SU-DHL-6 (cell line): ENCODE measurements at regions not wholly inside any gene's neighbourhood (a gene's known extent, or its start where the extent isn't known, plus 50 kb on each side); places are given as distances from the start of the nearest gene placed in this dataset.

ENCODE experiments used
- H2AFZ ChIP-seq: fragments of 200-600 bp; sonication (generic); 2 replicates; pipeline ENCODE4 v1.6.1; 2014; ENCODE audit warnings: low read depth, mild to moderate bottlenecking, moderate library complexity, mixed read lengths, antibody characterized with exemption, low read length; ENCODE audit not compliant: severe bottlenecking
- H3F3A ChIP-seq: fragments of 200-600 bp; shearing (Covaris generic); 2 replicates; pipeline ENCODE4 v1.6.0; 2016; ENCODE audit warnings: antibody characterized with exemption, mild to moderate bottlenecking; ENCODE audit not compliant: insufficient read depth
- H3K27ac ChIP-seq: fragments of 200-600 bp; sonication (generic); 2 replicates; pipeline ENCODE4 v1.5.1; 2016; ENCODE audit warnings: low read depth, mild to moderate bottlenecking, low read length, moderate library complexity, mixed read lengths
- H3K27me3 ChIP-seq: fragments of 200-600 bp; sonication (generic), shearing (Covaris generic); 2 replicates; pipeline ENCODE4 v1.6.0; 2014; ENCODE audit warnings: mild to moderate bottlenecking, low read length
- H3K36me3 ChIP-seq: fragments of 200-600 bp; sonication (generic); 2 replicates; pipeline ENCODE4 v1.6.1; 2014; ENCODE audit warnings: mild to moderate bottlenecking, low read length, mixed read lengths
- H3K4me2 ChIP-seq: fragments of 300-600, 200-600 bp; shearing (Covaris generic), sonication (generic); 2 replicates; pipeline ENCODE4 v1.6.0; 2014; ENCODE audit warnings: low read length, low read depth, mild to moderate bottlenecking; ENCODE audit not compliant: poor library complexity, severe bottlenecking
- H3K4me3 ChIP-seq: fragments of 200-600 bp; sonication (generic); 2 replicates; pipeline ENCODE4 v1.5.1; 2014; ENCODE audit warnings: antibody characterized with exemption, low read length, mild to moderate bottlenecking, mixed read lengths; ENCODE audit not compliant: insufficient read depth, poor library complexity, severe bottlenecking
- H3K79me2 ChIP-seq: fragments of 200-600 bp; sonication (generic); 2 replicates; pipeline ENCODE4 v1.6.1; 2014; ENCODE audit warnings: mild to moderate bottlenecking, low read length, moderate library complexity; ENCODE audit not compliant: insufficient read depth
- H3K9ac ChIP-seq: fragments of 200-600 bp; sonication (generic); 2 replicates; pipeline ENCODE4 v1.7.0; 2014; ENCODE audit warnings: mild to moderate bottlenecking, low read length
- H3K9me2 ChIP-seq: fragments of 200-600 bp; sonication (generic); replicated peaks from 2 replicates; pipeline ENCODE4 v1.6.1; 2014; ENCODE audit warnings: low read length; ENCODE audit not compliant: insufficient read depth
- H3K9me3 ChIP-seq: fragments of 200-600 bp; sonication (generic); 2 replicates; pipeline ENCODE4 v1.6.1; 2014; ENCODE audit warnings: low read length, mixed read lengths; ENCODE audit not compliant: insufficient read depth
- H4K20me1 ChIP-seq: fragments of 200-600 bp; sonication (generic); 2 replicates; pipeline ENCODE4 v1.6.1; 2014; ENCODE audit warnings: low read depth, mild to moderate bottlenecking, antibody characterized with exemption, low read length, moderate library complexity, mixed read lengths
- EZH2phosphoT487 ChIP-seq: fragments of 200-600 bp; sonication (generic), shearing (Covaris generic); conservative IDR thresholded peaks from 2 replicates; pipeline ENCODE4 v1.6.1; 2018; ENCODE audit warnings: mild to moderate bottlenecking, antibody characterized with exemption, low read length, moderate library complexity, mixed read lengths
- TF ChIP-seq, protein P1 (sequence below): fragments of 200-600 bp; sonication (generic); IDR thresholded peaks from one replicate; pipeline ENCODE4 v1.5.1; 2017; ENCODE audit warnings: antibody characterized with exemption, mild to moderate bottlenecking, low read length, moderate library complexity; ENCODE audit not compliant: insufficient read depth, poor library complexity, severe bottlenecking

DNA sequence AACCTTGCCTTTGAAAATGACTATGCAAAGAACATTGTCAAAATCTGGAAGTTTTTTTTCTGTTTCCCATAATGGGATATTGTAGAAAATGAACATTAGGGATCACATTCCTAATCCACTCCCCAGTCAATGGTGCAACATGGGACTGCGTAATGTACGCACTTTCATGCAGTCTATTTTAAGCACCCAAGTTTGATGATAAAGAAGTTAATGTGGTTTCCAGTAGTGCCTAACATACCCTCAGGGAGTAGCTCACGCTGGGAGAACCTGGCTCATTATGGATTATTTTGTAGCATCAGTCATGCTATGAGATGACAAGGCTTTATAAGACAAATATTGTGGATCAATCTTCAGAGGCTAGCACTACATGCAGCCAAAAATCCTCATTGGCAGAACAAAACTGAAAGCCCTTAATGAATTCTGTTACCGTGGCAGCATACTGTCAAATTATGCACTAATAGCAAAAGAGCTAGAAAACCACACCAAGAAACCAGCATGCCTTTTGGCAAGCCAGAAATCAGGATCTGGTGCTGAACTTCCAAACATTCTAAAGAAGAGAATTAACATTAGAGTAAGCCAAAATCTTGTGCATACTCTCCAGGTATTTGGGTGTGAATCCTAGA is 1392.8 kb upstream of the TENM3 start:
- H2AFZ ChIP-seq, result no peak overlapping the region
- no peaks in the 10 kb centered on the region for H3K79me2 ChIP-seq
- no peaks in the 10 kb centered on the region for H3K36me3 ChIP-seq
- H3K4me3 ChIP-seq, result no peak overlapping the region
- no peaks in the 10 kb centered on the region for H3K27me3 ChIP-seq
- no peak overlapping the region for H3K27ac ChIP-seq
- TF ChIP-seq EZH2phosphoT487, result no peak
- TF ChIP-seq, protein P1, sequence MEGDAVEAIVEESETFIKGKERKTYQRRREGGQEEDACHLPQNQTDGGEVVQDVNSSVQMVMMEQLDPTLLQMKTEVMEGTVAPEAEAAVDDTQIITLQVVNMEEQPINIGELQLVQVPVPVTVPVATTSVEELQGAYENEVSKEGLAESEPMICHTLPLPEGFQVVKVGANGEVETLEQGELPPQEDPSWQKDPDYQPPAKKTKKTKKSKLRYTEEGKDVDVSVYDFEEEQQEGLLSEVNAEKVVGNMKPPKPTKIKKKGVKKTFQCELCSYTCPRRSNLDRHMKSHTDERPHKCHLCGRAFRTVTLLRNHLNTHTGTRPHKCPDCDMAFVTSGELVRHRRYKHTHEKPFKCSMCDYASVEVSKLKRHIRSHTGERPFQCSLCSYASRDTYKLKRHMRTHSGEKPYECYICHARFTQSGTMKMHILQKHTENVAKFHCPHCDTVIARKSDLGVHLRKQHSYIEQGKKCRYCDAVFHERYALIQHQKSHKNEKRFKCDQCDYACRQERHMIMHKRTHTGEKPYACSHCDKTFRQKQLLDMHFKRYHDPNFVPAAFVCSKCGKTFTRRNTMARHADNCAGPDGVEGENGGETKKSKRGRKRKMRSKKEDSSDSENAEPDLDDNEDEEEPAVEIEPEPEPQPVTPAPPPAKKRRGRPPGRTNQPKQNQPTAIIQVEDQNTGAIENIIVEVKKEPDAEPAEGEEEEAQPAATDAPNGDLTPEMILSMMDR, result no peak
- H3F3A ChIP-seq, result no peaks in the 10 kb centered on the region
- no peaks in the 10 kb centered on the region for H4K20me1 ChIP-seq
- no peaks in the 10 kb centered on the region for H3K9me3 ChIP-seq
- no peak overlapping the region for H3K9ac ChIP-seq
- H3K4me2 ChIP-seq, result no peak overlapping the region
- no peaks in the 10 kb centered on the region for H3K9me2 ChIP-seq

DNA sequence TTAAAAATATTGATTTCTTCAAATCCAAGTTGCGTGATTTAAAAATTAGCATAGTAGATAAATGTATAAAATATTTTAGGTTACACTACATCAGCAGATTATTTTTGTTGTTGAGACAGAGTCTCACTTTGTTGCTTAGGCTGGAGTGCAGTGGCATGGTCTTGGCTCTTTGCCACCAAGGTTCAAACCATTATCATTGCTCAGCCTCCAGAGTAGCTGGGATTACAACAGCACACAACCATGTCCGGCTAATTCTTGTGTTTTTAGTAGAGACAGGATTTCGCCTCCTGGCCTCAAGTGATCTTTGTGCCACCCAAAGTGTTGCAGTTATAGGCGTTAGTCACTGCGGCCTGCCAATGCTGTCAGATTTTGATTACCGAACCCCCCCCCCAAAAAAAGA is 1390.5 kb upstream of the TENM3 start:
- Histone ChIP-seq H3K36me3 (no peaks in the 10 kb centered on the region), H3K4me2 (no peak overlapping the region), H3K9me2 (no peaks in the 10 kb centered on the region), H3K27ac (no peak overlapping the region), H3F3A (no peaks in the 10 kb centered on the region), H3K4me3 (no peak overlapping the region), H4K20me1 (no peaks in the 10 kb centered on the region), H3K9me3 (no peaks in the 10 kb centered on the region), H3K9ac (no peak overlapping the region), H3K79me2 (no peaks in the 10 kb centered on the region), H3K27me3 (no peaks in the 10 kb centered on the region), H2AFZ (no peak overlapping the region)
- no peak for TF ChIP-seq EZH2phosphoT487
- TF ChIP-seq, protein P1, result no peak

DNA sequence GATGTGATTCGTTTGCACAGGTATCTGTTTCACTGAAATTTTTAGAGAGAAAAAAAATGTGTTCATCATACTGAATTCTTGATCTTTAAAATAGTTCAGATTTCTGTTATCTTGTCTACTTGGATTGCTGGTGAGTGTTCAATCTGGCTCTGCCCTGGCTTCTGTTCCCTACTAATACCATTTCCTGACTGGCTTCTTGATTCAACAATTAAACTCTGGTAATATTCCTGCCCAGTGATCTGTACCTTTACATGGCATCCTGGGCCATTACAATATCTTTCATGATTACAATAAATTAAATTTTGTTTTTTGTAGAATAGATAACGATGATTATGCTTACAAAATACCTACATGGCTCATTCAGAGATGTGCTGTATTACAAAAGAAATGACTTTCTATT is 1388.0 kb upstream of the TENM3 start:
- H3K79me2 ChIP-seq, result no peaks in the 10 kb centered on the region
- H3K9me3 ChIP-seq, result no peaks in the 10 kb centered on the region
- no peak overlapping the region for H3K9ac ChIP-seq
- H3K4me3 ChIP-seq, result no peak overlapping the region
- no peaks in the 10 kb centered on the region for H3K27me3 ChIP-seq
- no peak for TF ChIP-seq EZH2phosphoT487
- TF ChIP-seq, protein P1, result no peak
- no peak overlapping the region for H3K4me2 ChIP-seq
- H3F3A ChIP-seq, result no peaks in the 10 kb centered on the region
- H2AFZ ChIP-seq, result no peak overlapping the region
- H3K27ac ChIP-seq, result no peak overlapping the region
- H3K36me3 ChIP-seq, result no peaks in the 10 kb centered on the region
- H4K20me1 ChIP-seq, result no peaks in the 10 kb centered on the region
- no peaks in the 10 kb centered on the region for H3K9me2 ChIP-seq
